GM12865 (cell line): ENCODE measurements at regions not wholly inside any gene's neighbourhood (a gene's known extent, or its start where the extent isn't known, plus 50 kb on each side); places are given as distances from the start of the nearest gene placed in this dataset.

Experiments
- DNase-seq: peaks from one replicate; pipeline ENCODE4 v3.0.0; 2010; ENCODE audit warnings: low read depth
- H3K4me3 ChIP-seq: 2 replicates; pipeline ENCODE4 v1.5.1; 2011; ENCODE audit warnings: mild to moderate bottlenecking, low read depth, low read length, control low read depth
- TF ChIP-seq, protein P1 (sequence below): IDR thresholded peaks from 2 replicates; pipeline ENCODE4 v1.5.1; 2011; ENCODE audit warnings: low read length, control low read depth, low read depth, inconsistent platforms; ENCODE audit not compliant: insufficient read depth; ENCODE audit errors: missing control alignments

- DNase-seq = no peak
- TF ChIP-seq, protein P1, sequence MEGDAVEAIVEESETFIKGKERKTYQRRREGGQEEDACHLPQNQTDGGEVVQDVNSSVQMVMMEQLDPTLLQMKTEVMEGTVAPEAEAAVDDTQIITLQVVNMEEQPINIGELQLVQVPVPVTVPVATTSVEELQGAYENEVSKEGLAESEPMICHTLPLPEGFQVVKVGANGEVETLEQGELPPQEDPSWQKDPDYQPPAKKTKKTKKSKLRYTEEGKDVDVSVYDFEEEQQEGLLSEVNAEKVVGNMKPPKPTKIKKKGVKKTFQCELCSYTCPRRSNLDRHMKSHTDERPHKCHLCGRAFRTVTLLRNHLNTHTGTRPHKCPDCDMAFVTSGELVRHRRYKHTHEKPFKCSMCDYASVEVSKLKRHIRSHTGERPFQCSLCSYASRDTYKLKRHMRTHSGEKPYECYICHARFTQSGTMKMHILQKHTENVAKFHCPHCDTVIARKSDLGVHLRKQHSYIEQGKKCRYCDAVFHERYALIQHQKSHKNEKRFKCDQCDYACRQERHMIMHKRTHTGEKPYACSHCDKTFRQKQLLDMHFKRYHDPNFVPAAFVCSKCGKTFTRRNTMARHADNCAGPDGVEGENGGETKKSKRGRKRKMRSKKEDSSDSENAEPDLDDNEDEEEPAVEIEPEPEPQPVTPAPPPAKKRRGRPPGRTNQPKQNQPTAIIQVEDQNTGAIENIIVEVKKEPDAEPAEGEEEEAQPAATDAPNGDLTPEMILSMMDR = no peak
Observed at GRCh38 chr1:209104646-209105045, 478.9 kb upstream of the CAMK1G start.

DNA sequence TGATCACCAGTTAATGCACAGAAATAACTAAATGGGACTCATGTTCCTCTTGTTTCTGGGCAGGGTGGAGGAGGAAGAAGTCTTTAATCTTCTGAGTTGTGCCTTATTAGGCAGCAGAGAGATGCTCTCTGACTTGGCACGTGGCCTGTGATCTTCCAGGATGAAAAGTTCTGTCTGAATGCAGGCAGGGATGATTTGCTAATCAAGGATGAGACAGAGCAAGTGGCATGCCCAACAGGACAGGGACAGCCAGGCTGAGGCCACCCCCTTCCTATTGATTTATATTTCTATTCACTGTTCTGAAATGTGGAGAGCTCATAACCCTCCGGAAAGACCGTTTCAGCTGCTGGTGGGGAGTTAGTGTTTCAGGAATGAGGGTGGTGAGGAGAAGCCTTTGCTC, 477.8 kb upstream of the CAMK1G start:
- DNase-seq = no peak
- TF ChIP-seq, protein P1 = no peak
- no peak overlapping the region; the same call in 1 of the 2 replicates for H3K4me3 ChIP-seq

More at GRCh38 chr1:209104646-209105045, 478.9 kb upstream of the CAMK1G start:
- peak overlapping the region; percentile 53 for H3K4me3 ChIP-seq

DNA sequence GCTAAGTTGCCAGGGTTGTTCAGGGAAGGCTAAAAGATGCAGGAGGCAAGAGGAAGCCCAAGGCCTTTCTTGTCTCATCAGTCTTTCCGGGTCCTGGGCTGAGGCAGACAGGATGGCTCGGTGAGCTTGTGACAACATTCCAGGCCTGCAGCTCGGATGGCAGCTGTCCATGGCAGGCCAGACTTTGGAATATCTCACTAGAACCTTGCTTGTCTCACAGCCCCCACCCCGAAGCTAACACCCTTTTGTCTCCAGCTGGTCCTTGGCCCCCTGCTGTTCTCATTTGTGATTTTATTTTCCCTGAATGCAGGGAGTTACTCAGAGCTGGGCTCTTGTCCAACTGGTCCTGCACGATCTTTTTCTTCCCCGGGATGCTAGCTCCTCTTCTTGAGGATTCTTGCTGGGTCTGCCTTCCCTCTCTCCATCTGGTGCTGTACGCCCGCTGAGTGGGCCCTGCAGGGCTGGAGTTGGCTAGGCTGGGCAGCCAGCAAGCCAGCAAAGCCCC, 477.2 kb upstream of the CAMK1G start:
- TF ChIP-seq, protein P1 = no peak
- DNase-seq = no peak
- no peak overlapping the region for H3K4me3 ChIP-seq

DNA sequence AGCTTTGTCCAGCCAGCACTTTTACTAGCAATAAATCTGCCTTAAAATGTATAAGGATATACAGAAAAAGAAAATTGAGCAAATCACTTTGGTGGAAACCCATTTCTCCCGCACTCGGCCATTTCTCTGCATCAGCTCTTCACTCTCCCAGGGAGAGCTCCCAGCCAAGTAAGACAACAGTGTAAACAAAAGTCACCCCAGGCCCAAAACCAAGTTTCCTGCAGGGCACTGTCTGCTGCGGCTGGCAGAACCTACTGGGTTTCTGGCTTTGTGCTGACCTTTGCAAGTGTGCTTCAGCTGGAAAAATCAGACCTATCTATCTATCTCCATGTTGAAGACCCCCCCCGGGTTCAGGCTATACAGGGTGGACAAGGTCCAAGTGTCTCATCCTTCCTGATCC, 476.7 kb upstream of the CAMK1G start:
- DNase-seq = no peak
- TF ChIP-seq, protein P1 = no peak
- H3K4me3 ChIP-seq = no peak overlapping the region

DNA sequence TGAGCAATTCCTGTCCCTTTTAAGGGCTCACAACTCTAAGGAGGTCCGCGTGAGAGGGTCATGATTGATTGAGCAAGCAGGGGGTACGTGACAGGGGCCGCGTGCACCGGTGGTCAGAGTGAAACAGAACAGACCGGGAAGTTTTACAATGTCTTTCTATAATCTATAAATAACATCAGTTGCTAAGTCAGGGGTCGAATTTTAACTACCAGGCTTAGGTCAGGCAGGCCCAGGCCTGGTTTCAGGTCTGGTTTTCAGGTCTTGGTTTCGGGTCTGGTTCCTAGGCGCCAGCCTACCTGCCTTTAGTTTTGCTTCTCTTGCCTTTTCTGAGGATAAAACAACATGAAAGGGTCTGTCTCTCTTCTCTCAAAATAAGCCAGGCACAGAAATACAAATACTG, 476.0 kb upstream of the CAMK1G start:
- H3K4me3 ChIP-seq = no peak overlapping the region
- TF ChIP-seq, protein P1 = no peak
- DNase-seq = peak; percentile 93

DNA sequence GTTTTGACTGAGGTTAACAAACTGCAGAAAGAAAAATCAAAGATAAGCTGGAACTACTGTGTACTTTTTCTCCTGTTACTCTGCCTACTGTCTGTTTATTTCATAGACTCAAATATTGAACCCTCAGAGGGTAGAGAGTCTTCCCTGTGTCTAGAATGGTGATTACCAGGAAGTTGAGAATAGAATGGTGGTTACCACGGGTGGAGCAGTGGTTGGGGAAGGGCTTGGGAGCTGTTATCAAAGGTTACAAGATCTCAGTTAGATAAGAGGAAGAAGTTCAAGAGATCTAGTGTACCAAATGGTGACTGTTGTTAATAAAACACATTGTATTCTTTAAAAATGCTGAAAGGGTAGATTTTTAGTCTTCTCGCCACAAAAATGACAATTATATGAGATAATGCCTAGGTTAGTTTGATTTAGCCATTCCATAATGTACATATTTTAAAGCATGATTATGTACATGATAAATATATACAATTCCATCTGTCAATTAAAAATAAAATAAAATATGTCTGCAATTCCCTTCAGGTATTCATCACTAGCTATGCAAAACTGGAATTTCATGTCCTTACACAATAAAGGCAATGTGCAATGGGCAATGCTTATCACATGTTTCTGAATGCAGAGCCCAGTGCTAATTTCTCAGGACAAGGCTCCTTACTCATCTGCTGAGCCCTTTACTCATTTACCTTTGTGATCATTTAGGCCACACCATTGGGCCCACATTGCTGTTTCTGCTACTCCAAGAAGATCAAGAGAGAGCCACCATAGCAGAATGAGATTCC, 474.3 kb upstream of the CAMK1G start:
- TF ChIP-seq, protein P1 = no peak
- H3K4me3 ChIP-seq = no peak overlapping the region
- no peak for DNase-seq

- no peak for DNase-seq
- TF ChIP-seq, protein P1 = no peak
- no peak overlapping the region for H3K4me3 ChIP-seq
Observed at GRCh38 chr1:209113521-209113920, 470.0 kb upstream of the CAMK1G start.
